Natural killer cell treated with Interleukin-12 subunit alpha and Interleukin-12 subunit beta and Interleukin-15 and Interleukin-18, amount 100 ng/mL, for 72 hours (primary cell): ENCODE measurements at regions not wholly inside any gene's neighbourhood (a gene's known extent, or its start where the extent isn't known, plus 50 kb on each side); places are given as distances from the start of the nearest gene placed in this dataset.
"Not testable (repeated sequence)": the region's sequence is repeated elsewhere in the genome, so short reads cannot be mapped to it uniquely, and the experiment has no call there.

Experiments used
- ATAC-seq, 2 donors: fragments of 150-1000 bp; cut with Tn5 transposase in 1 of 2; sonication (Bioruptor Pico), chemical (Tn5 transposase) in 1 of 2; 2 replicates each; pipeline ENCODE4 v1.10.0; 2021
- DNase-seq: peaks from one replicate; pipeline ENCODE4 v3.0.0; 2022; ENCODE audit warnings: low spot score
- H3K27ac Mint-ChIP-seq, 2 donors: 1 replicate in 1 of 2; 2 replicates in 1 of 2; pipeline ENCODE4 v1.8.0; 2022; ENCODE audit warnings: mixed read lengths in 2 of 2, mild to moderate bottlenecking in 1 of 2, moderate library complexity in 1 of 2
- H3K27me3 Mint-ChIP-seq, 2 donors: 1 replicate in 1 of 2; 2 replicates in 1 of 2; pipeline ENCODE4 v1.8.0; 2022; ENCODE audit warnings: mixed read lengths in 2 of 2
- H3K36me3 Mint-ChIP-seq: one replicate; pipeline ENCODE4 v1.8.0; 2022; ENCODE audit warnings: mixed read lengths
- H3K4me1 Mint-ChIP-seq, 2 donors: 1 replicate in 1 of 2; 2 replicates in 1 of 2; pipeline ENCODE4 v1.8.0; 2022; ENCODE audit warnings: low read depth in 2 of 2, mixed read lengths in 2 of 2, mild to moderate bottlenecking in 1 of 2
- H3K4me3 Mint-ChIP-seq: one replicate; pipeline ENCODE4 v1.8.0; 2022; ENCODE audit warnings: mixed read lengths
- H3K9me3 Mint-ChIP-seq: 2 replicates; pipeline ENCODE4 v1.8.0; 2022; ENCODE audit warnings: mixed read lengths

- H3K4me3 Mint-ChIP-seq, result no peak overlapping the region
- DNase-seq (no peak), ATAC-seq (no peak)
- peaks cover 14 to 31% of the 10 kb centered on the region in 2 donors for H3K27me3 Mint-ChIP-seq
- no peaks in the 10 kb centered on the region for H3K4me1 Mint-ChIP-seq
- H3K27ac Mint-ChIP-seq, result no peak overlapping the region
- no peaks in the 10 kb centered on the region for H3K9me3 Mint-ChIP-seq
- no peaks in the 10 kb centered on the region for H3K36me3 Mint-ChIP-seq
Measured at GRCh38 chr15:81923561-81924350, 122.1 kb downstream of the MEX3B start.

GRCh38 chr15:81922143-81922542 lies 123.7 kb downstream of the MEX3B start:
- H3K27me3 Mint-ChIP-seq, result peaks cover 8 to 28% of the 10 kb centered on the region in 2 donors
- H3K4me3 Mint-ChIP-seq, result no peak overlapping the region
- H3K27ac Mint-ChIP-seq, result no peak overlapping the region
- DNase-seq, result no peak
- H3K9me3 Mint-ChIP-seq, result peaks cover 4% of the 10 kb centered on the region
- no peak for ATAC-seq
- no peaks in the 10 kb centered on the region for H3K4me1 Mint-ChIP-seq
- H3K36me3 Mint-ChIP-seq, result no peaks in the 10 kb centered on the region

- DNase-seq, result no peak
- Mint-ChIP-seq H3K36me3 (no peaks in the 10 kb centered on the region), H3K27me3 (peaks cover 7 to 22% of the 10 kb centered on the region in 2 donors), H3K4me1 (no peaks in the 10 kb centered on the region), H3K27ac (no peak overlapping the region), H3K9me3 (peaks cover 4% of the 10 kb centered on the region), H3K4me3 (no peak overlapping the region)
- ATAC-seq, result no peak
Measured at GRCh38 chr15:81921163-81921562, 124.7 kb downstream of the MEX3B start.

- ATAC-seq, H3K4me3 Mint-ChIP-seq, H3K27ac Mint-ChIP-seq, H3K9me3 Mint-ChIP-seq, DNase-seq, H3K4me1 Mint-ChIP-seq, H3K36me3 Mint-ChIP-seq: not testable (repeated sequence)
- H3K27me3 Mint-ChIP-seq, result peaks cover 7 to 17% of the 10 kb centered on the region in 2 donors
Measured at GRCh38 chr15:81918767-81919166, 127.1 kb downstream of the MEX3B start.

- ATAC-seq, result no peak
- no peak overlapping the region for H3K27ac Mint-ChIP-seq
- H3K27me3 Mint-ChIP-seq, result peaks cover 5 to 17% of the 10 kb centered on the region in 2 donors
Measured at GRCh38 chr15:81916451-81916850, 129.4 kb downstream of the MEX3B start.

GRCh38 chr15:81915990-81916389 lies 129.8 kb downstream of the MEX3B start:
- no peak for ATAC-seq
- no peaks in the 10 kb centered on the region for H3K4me1 Mint-ChIP-seq
- H3K4me3 Mint-ChIP-seq, result no peak overlapping the region
- no peak overlapping the region for H3K27ac Mint-ChIP-seq
- H3K9me3 Mint-ChIP-seq, result peaks cover 4% of the 10 kb centered on the region
- H3K36me3 Mint-ChIP-seq, result no peaks in the 10 kb centered on the region
- DNase-seq, result no peak
- peaks cover 5 to 15% of the 10 kb centered on the region in 2 donors for H3K27me3 Mint-ChIP-seq

More at GRCh38 chr15:81916451-81916850, 129.4 kb downstream of the MEX3B start:
- DNase-seq, result no peak
- Mint-ChIP-seq H3K4me3 (no peak overlapping the region), H3K9me3 (peaks cover 4% of the 10 kb centered on the region), H3K4me1 (no peaks in the 10 kb centered on the region), H3K36me3 (no peaks in the 10 kb centered on the region)

- Mint-ChIP-seq H3K27ac (no peak overlapping the region), H3K36me3 (no peaks in the 10 kb centered on the region), H3K27me3 (peaks cover 2 to 6% of the 10 kb centered on the region in 2 donors), H3K9me3 (peaks cover 4% of the 10 kb centered on the region), H3K4me3 (no peak overlapping the region), H3K4me1 (no peaks in the 10 kb centered on the region)
- DNase-seq (no peak), ATAC-seq (no peak)
Measured at GRCh38 chr15:81914734-81915256, 131.0 kb downstream of the MEX3B start.

GRCh38 chr15:81914333-81914732 lies 131.5 kb downstream of the MEX3B start:
- peak in 1 of 2 donors; percentile 10 for ATAC-seq
- Mint-ChIP-seq H3K27ac (no peak overlapping the region), H3K36me3 (no peaks in the 10 kb centered on the region), H3K27me3 (peaks cover 2 to 6% of the 10 kb centered on the region in 2 donors), H3K4me1 (no peaks in the 10 kb centered on the region), H3K4me3 (no peak overlapping the region), H3K9me3 (peaks cover 4% of the 10 kb centered on the region)
- no peak for DNase-seq

GRCh38 chr15:81911022-81911971 lies 134.5 kb downstream of the MEX3B start:
- H3K27ac Mint-ChIP-seq, result no peak overlapping the region
- H3K36me3 Mint-ChIP-seq, result no peaks in the 10 kb centered on the region
- no peak for DNase-seq
- no peak for ATAC-seq
- H3K27me3 Mint-ChIP-seq, result peaks cover 0 to 5% of the 10 kb centered on the region in 2 donors
- no peak overlapping the region for H3K4me3 Mint-ChIP-seq
- H3K9me3 Mint-ChIP-seq, result no peaks in the 10 kb centered on the region
- no peaks in the 10 kb centered on the region for H3K4me1 Mint-ChIP-seq

- Mint-ChIP-seq H3K4me1 (no peaks in the 10 kb centered on the region), H3K36me3 (no peaks in the 10 kb centered on the region), H3K27me3 (peaks cover 4 to 12% of the 10 kb centered on the region in 2 donors), H3K9me3 (no peaks in the 10 kb centered on the region), H3K27ac (no peak overlapping the region), H3K4me3 (no peak overlapping the region)
- no peak for ATAC-seq
- no peak for DNase-seq
Measured at GRCh38 chr15:81910355-81911021, 135.3 kb downstream of the MEX3B start.

GRCh38 chr15:81909011-81909358 lies 136.8 kb downstream of the MEX3B start:
- Mint-ChIP-seq H3K36me3 (no peaks in the 10 kb centered on the region), H3K27ac (no peak overlapping the region), H3K4me1 (no peaks in the 10 kb centered on the region), H3K9me3 (no peaks in the 10 kb centered on the region), H3K27me3 (peaks cover 4 to 12% of the 10 kb centered on the region in 2 donors), H3K4me3 (no peak overlapping the region)
- ATAC-seq, result no peak
- DNase-seq, result no peak

GRCh38 chr15:81908111-81908510 lies 137.7 kb downstream of the MEX3B start:
- H3K27me3 Mint-ChIP-seq, result peaks cover 4 to 12% of the 10 kb centered on the region in 2 donors

GRCh38 chr15:81907521-81907920 lies 138.3 kb downstream of the MEX3B start:
- no peak for ATAC-seq
- no peaks in the 10 kb centered on the region for H3K36me3 Mint-ChIP-seq
- H3K27me3 Mint-ChIP-seq, result peaks cover 4 to 12% of the 10 kb centered on the region in 2 donors

More at GRCh38 chr15:81908111-81908510, 137.7 kb downstream of the MEX3B start:
- H3K27ac Mint-ChIP-seq, result no peak overlapping the region
- H3K4me1 Mint-ChIP-seq, result no peaks in the 10 kb centered on the region
- H3K9me3 Mint-ChIP-seq, result no peaks in the 10 kb centered on the region
- no peaks in the 10 kb centered on the region for H3K36me3 Mint-ChIP-seq
- no peak overlapping the region for H3K4me3 Mint-ChIP-seq
- no peak for ATAC-seq
- DNase-seq, result no peak

More at GRCh38 chr15:81907521-81907920, 138.3 kb downstream of the MEX3B start:
- Mint-ChIP-seq H3K4me1 (no peaks in the 10 kb centered on the region), H3K4me3 (no peak overlapping the region), H3K9me3 (no peaks in the 10 kb centered on the region), H3K27ac (no peak overlapping the region)
- DNase-seq, result no peak
